Cardiac fibroblast (primary cell): ENCODE measurements at regions not wholly inside any gene's neighbourhood (a gene's known extent, or its start where the extent isn't known, plus 50 kb on each side); places are given as distances from the start of the nearest gene placed in this dataset.

Source experiments
- DNase-seq, 2 donors: peaks; one replicate each; pipeline versions ENCODE4 v3.0.0 to v3.0.0-alpha.2; 2010; ENCODE audit warnings: low read depth in 2 of 2
- H3K4me3 ChIP-seq, 2 donors: replicated peaks in 1 of 2; 1 replicate in 1 of 2; 2 replicates in 1 of 2; pipeline ENCODE4 v1.5.1; 2011; ENCODE audit warnings: low read depth in 2 of 2, low read length in 2 of 2, mild to moderate bottlenecking in 2 of 2, moderate library complexity in 1 of 2
- CTCF ChIP-seq: IDR thresholded peaks from one replicate; pipeline ENCODE4 v1.5.1; 2011; ENCODE audit warnings: low read depth, mild to moderate bottlenecking, low read length, inconsistent platforms

- H3K4me3 ChIP-seq, result no peak overlapping the region
- TF ChIP-seq CTCF, result no peak
- no peak for DNase-seq
Observed at GRCh38 chr22:47552541-47553205, 790.2 kb downstream of the TBC1D22A start.

GRCh38 chr22:47552024-47552423, 789.6 kb downstream of the TBC1D22A start:
- H3K4me3 ChIP-seq, result no peak overlapping the region
- TF ChIP-seq CTCF, result no peak
- no peak for DNase-seq

GRCh38 chr22:47551431-47551775, 789.0 kb downstream of the TBC1D22A start:
- TF ChIP-seq CTCF, result no peak
- no peak overlapping the region for H3K4me3 ChIP-seq
- DNase-seq, result no peak

GRCh38 chr22:47550524-47551430, 788.3 kb downstream of the TBC1D22A start:
- TF ChIP-seq CTCF, result no peak
- DNase-seq, result no peak
- no peak overlapping the region for H3K4me3 ChIP-seq

GRCh38 chr22:47549741-47550340, 787.4 kb downstream of the TBC1D22A start:
- no peak for TF ChIP-seq CTCF

GRCh38 chr22:47548953-47549740, 786.7 kb downstream of the TBC1D22A start:
- no peak overlapping the region for H3K4me3 ChIP-seq
- no peak for TF ChIP-seq CTCF
- DNase-seq, result no peak

More at GRCh38 chr22:47549741-47550340, 787.4 kb downstream of the TBC1D22A start:
- H3K4me3 ChIP-seq, result no peak overlapping the region
- DNase-seq, result no peak
